Activated CD4-positive, alpha-beta memory T cell treated with anti-CD3 and anti-CD28 coated beads, Interleukin-2, amount 10 ng/mL, durations not matched to agents 7 days and 5 days (primary cell): ENCODE measurements at regions not wholly inside any gene's neighbourhood (a gene's known extent, or its start where the extent isn't known, plus 50 kb on each side); places are given as distances from the start of the nearest gene placed in this dataset.

Source experiments
- CTCF ChIA-PET: fragments of 350-600 bp; sonication (Branson Sonifier 250); formaldehyde crosslinking; loops from one replicate; lab custom pipeline; 2021; ENCODE audit warnings: antibody characterized with exemption, inconsistent platforms; lab: Charles Lee
- POLR2A ChIA-PET: fragments of 350-600 bp; sonication (Branson Sonifier 250); formaldehyde crosslinking; loops from one replicate; lab custom pipeline; 2021; ENCODE audit warnings: antibody characterized with exemption; lab: Charles Lee
- DNase-seq: peaks from one replicate; pipeline ENCODE4 v3.0.0-alpha.2; 2020
- H3K27ac Mint-ChIP-seq: one replicate; pipeline ENCODE4 v1.8.0; 2021; ENCODE audit warnings: mild to moderate bottlenecking, mixed read lengths
- H3K27me3 Mint-ChIP-seq: one replicate; pipeline ENCODE4 v1.8.0; 2021; ENCODE audit warnings: mixed read lengths
- H3K36me3 Mint-ChIP-seq: one replicate; pipeline ENCODE4 v1.8.0; 2021; ENCODE audit warnings: low read depth, mixed read lengths
- H3K4me1 Mint-ChIP-seq: one replicate; pipeline ENCODE4 v1.8.0; 2021; ENCODE audit warnings: mixed read lengths
- H3K4me3 Mint-ChIP-seq: one replicate; pipeline ENCODE4 v1.8.0; 2021; ENCODE audit warnings: mild to moderate bottlenecking, mixed read lengths
- H3K9me3 Mint-ChIP-seq: one replicate; pipeline ENCODE4 v1.8.0; 2021; ENCODE audit warnings: mixed read lengths

GRCh38 chr16:80233097-80233835 lies 307.5 kb upstream of the DYNLRB2 start:
- no peaks in the 10 kb centered on the region for H3K4me1 Mint-ChIP-seq
- no peak overlapping the region for H3K4me3 Mint-ChIP-seq
- no peaks in the 10 kb centered on the region for H3K9me3 Mint-ChIP-seq
- DNase-seq, result no peak
- H3K27me3 Mint-ChIP-seq, result peaks cover 1% of the 10 kb centered on the region
- ChIA-PET POLR2A (no interaction called here), CTCF (no interaction called here)
- H3K36me3 Mint-ChIP-seq, result no peaks in the 10 kb centered on the region
- no peak overlapping the region for H3K27ac Mint-ChIP-seq

GRCh38 chr16:80231888-80232287 lies 308.9 kb upstream of the DYNLRB2 start:
- ChIA-PET POLR2A (no interaction called here), CTCF (no interaction called here)
- Mint-ChIP-seq H3K36me3 (no peaks in the 10 kb centered on the region), H3K4me1 (no peaks in the 10 kb centered on the region), H3K4me3 (no peak overlapping the region), H3K27me3 (peaks cover 1% of the 10 kb centered on the region), H3K27ac (no peak overlapping the region), H3K9me3 (no peaks in the 10 kb centered on the region)
- DNase-seq, result no peak

GRCh38 chr16:80231121-80231520 lies 309.7 kb upstream of the DYNLRB2 start:
- Mint-ChIP-seq H3K4me3 (no peak overlapping the region), H3K27me3 (peaks cover 2% of the 10 kb centered on the region), H3K4me1 (no peaks in the 10 kb centered on the region), H3K36me3 (no peaks in the 10 kb centered on the region), H3K27ac (no peak overlapping the region), H3K9me3 (peaks cover under 1% of the 10 kb centered on the region)
- no peak for DNase-seq
- ChIA-PET CTCF (no interaction called here), POLR2A (no interaction called here)

- H3K4me1 Mint-ChIP-seq, result no peaks in the 10 kb centered on the region
- H3K27ac Mint-ChIP-seq, result no peak overlapping the region
- no peak for DNase-seq
- peaks cover 2% of the 10 kb centered on the region for H3K27me3 Mint-ChIP-seq
- peaks cover 3% of the 10 kb centered on the region for H3K9me3 Mint-ChIP-seq
- H3K36me3 Mint-ChIP-seq, result no peaks in the 10 kb centered on the region
- ChIA-PET POLR2A (no interaction called here), CTCF (no interaction called here)
- H3K4me3 Mint-ChIP-seq, result no peak overlapping the region
Measured at GRCh38 chr16:80230328-80231120, 310.3 kb upstream of the DYNLRB2 start.

GRCh38 chr16:80226499-80226898 lies 314.3 kb upstream of the DYNLRB2 start:
- ChIA-PET CTCF (no interaction called here), POLR2A (no interaction called here)
- Mint-ChIP-seq H3K9me3 (peaks cover 3% of the 10 kb centered on the region), H3K27ac (no peak overlapping the region), H3K4me1 (no peaks in the 10 kb centered on the region), H3K27me3 (peaks cover 2% of the 10 kb centered on the region), H3K4me3 (no peak overlapping the region), H3K36me3 (no peaks in the 10 kb centered on the region)
- no peak for DNase-seq

GRCh38 chr16:80210787-80211186 lies 330.0 kb upstream of the DYNLRB2 start:
- H3K36me3 Mint-ChIP-seq, result no peaks in the 10 kb centered on the region
- no peak overlapping the region for H3K27ac Mint-ChIP-seq
- POLR2A ChIA-PET, result no interaction called here
- no peaks in the 10 kb centered on the region for H3K9me3 Mint-ChIP-seq
- CTCF ChIA-PET, result no interaction called here
- DNase-seq, result no peak
- peaks cover 12% of the 10 kb centered on the region for H3K27me3 Mint-ChIP-seq
- H3K4me3 Mint-ChIP-seq, result no peak overlapping the region
- H3K4me1 Mint-ChIP-seq, result no peaks in the 10 kb centered on the region

- no peak overlapping the region for H3K4me3 Mint-ChIP-seq
- peaks cover 12% of the 10 kb centered on the region for H3K27me3 Mint-ChIP-seq
- no peak for DNase-seq
- no peaks in the 10 kb centered on the region for H3K36me3 Mint-ChIP-seq
- ChIA-PET POLR2A (no interaction called here), CTCF (interaction anchor here (0.7 kb wide), 2 partner anchors 123 to 318 kb away, joined by 3 read pairs; no protein-coding TSS in a partner anchor)
- no peaks in the 10 kb centered on the region for H3K9me3 Mint-ChIP-seq
- H3K27ac Mint-ChIP-seq, result no peak overlapping the region
- H3K4me1 Mint-ChIP-seq, result no peaks in the 10 kb centered on the region
Measured at GRCh38 chr16:80208743-80209142, 332.1 kb upstream of the DYNLRB2 start.

GRCh38 chr16:80208015-80208414 lies 332.8 kb upstream of the DYNLRB2 start:
- Mint-ChIP-seq H3K4me1 (no peaks in the 10 kb centered on the region), H3K9me3 (no peaks in the 10 kb centered on the region), H3K36me3 (no peaks in the 10 kb centered on the region), H3K27me3 (peaks cover 8% of the 10 kb centered on the region), H3K27ac (no peak overlapping the region), H3K4me3 (no peak overlapping the region)
- ChIA-PET CTCF (no interaction called here), POLR2A (no interaction called here)
- DNase-seq, result no peak

GRCh38 chr16:80203821-80204220 lies 337.0 kb upstream of the DYNLRB2 start:
- H3K36me3 Mint-ChIP-seq, result no peaks in the 10 kb centered on the region
- H3K27me3 Mint-ChIP-seq, result peaks cover 8% of the 10 kb centered on the region
- ChIA-PET CTCF (no interaction called here), POLR2A (no interaction called here)
- no peaks in the 10 kb centered on the region for H3K4me1 Mint-ChIP-seq
- H3K9me3 Mint-ChIP-seq, result no peaks in the 10 kb centered on the region
- no peak overlapping the region for H3K4me3 Mint-ChIP-seq
- no peak for DNase-seq
- H3K27ac Mint-ChIP-seq, result no peak overlapping the region

GRCh38 chr16:80202831-80203413 lies 337.9 kb upstream of the DYNLRB2 start:
- peaks cover 8% of the 10 kb centered on the region for H3K27me3 Mint-ChIP-seq
- no peaks in the 10 kb centered on the region for H3K9me3 Mint-ChIP-seq
- H3K27ac Mint-ChIP-seq, result no peak overlapping the region
- ChIA-PET POLR2A (no interaction called here), CTCF (no interaction called here)
- H3K4me1 Mint-ChIP-seq, result no peaks in the 10 kb centered on the region
- no peaks in the 10 kb centered on the region for H3K36me3 Mint-ChIP-seq
- DNase-seq, result no peak
- H3K4me3 Mint-ChIP-seq, result no peak overlapping the region

- Mint-ChIP-seq H3K9me3 (no peaks in the 10 kb centered on the region), H3K4me3 (no peak overlapping the region), H3K4me1 (peaks cover 1% of the 10 kb centered on the region), H3K27ac (no peak overlapping the region), H3K36me3 (no peaks in the 10 kb centered on the region), H3K27me3 (peaks cover 6% of the 10 kb centered on the region)
- no peak for DNase-seq
- ChIA-PET POLR2A (no interaction called here), CTCF (no interaction called here)
Measured at GRCh38 chr16:80200079-80200478, 340.7 kb upstream of the DYNLRB2 start.

- Mint-ChIP-seq H3K27me3 (peaks cover 5% of the 10 kb centered on the region), H3K4me3 (no peak overlapping the region), H3K27ac (no peak overlapping the region), H3K36me3 (no peaks in the 10 kb centered on the region), H3K9me3 (no peaks in the 10 kb centered on the region), H3K4me1 (peaks cover 1% of the 10 kb centered on the region)
- DNase-seq, result no peak
- CTCF ChIA-PET, result no interaction called here
- POLR2A ChIA-PET, result no interaction called here
Measured at GRCh38 chr16:80199614-80200013, 341.2 kb upstream of the DYNLRB2 start.
